Dendritic cell treated with granulocyte-macrophage colony-stimulating factor and Interleukin-4, amounts not matched to agents 40 ng/mL and 50 ng/mL, for 4 days (primary cell): ENCODE measurements at regions not wholly inside any gene's neighbourhood (a gene's known extent, or its start where the extent isn't known, plus 50 kb on each side); places are given as distances from the start of the nearest gene placed in this dataset.
"Not testable (repeated sequence)": the region's sequence is repeated elsewhere in the genome, so short reads cannot be mapped to it uniquely, and the experiment has no call there.

Experiments used
- H3K27ac Mint-ChIP-seq: one replicate; pipeline ENCODE4 v1.8.0; 2022; ENCODE audit warnings: mild to moderate bottlenecking, mixed read lengths
- H3K27me3 Mint-ChIP-seq: one replicate; pipeline ENCODE4 v1.8.0; 2022; ENCODE audit warnings: mild to moderate bottlenecking, mixed read lengths
- H3K36me3 Mint-ChIP-seq: one replicate; pipeline ENCODE4 v1.8.0; 2022; ENCODE audit warnings: low read depth, mixed read lengths
- H3K4me1 Mint-ChIP-seq: one replicate; pipeline ENCODE4 v1.8.0; 2022; ENCODE audit warnings: low read depth, mixed read lengths
- H3K4me3 Mint-ChIP-seq: one replicate; pipeline ENCODE4 v1.8.0; 2022; ENCODE audit warnings: mild to moderate bottlenecking, moderate library complexity, mixed read lengths
- H3K9me3 Mint-ChIP-seq: one replicate; pipeline ENCODE4 v1.8.0; 2022; ENCODE audit warnings: mixed read lengths
- intact Hi-C: fragments of 100-400 bp; cut with micrococcal nuclease; formaldehyde crosslinking; loops from one replicate; pipeline ENCODE4 v1.15.0; 2022

DNA sequence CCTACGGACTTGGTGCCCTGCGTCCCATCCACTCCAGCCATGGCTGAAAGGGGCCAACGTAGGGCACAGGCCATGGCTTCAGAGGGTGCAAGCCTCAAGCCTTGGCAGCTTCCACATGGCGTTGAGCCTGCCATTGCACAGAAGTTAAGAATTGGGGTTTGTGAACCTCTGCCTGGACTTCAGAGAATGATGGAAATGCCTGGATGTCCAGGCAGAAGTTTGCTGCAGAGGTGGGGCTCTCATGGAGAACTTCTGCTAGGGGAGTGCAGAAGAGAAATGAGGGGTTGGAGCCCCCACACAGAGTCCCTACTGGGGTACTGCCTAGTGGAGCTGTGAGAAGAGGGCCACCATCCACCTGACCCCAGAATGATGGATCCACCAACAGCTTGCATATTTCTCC lies 462.9 kb upstream of the PCDH20 start:
- H3K4me3 Mint-ChIP-seq, H3K27ac Mint-ChIP-seq, intact Hi-C loops, H3K4me1 Mint-ChIP-seq, H3K36me3 Mint-ChIP-seq, H3K27me3 Mint-ChIP-seq: not testable (repeated sequence)
- H3K9me3 Mint-ChIP-seq = peaks cover 45% of the 10 kb centered on the region

DNA sequence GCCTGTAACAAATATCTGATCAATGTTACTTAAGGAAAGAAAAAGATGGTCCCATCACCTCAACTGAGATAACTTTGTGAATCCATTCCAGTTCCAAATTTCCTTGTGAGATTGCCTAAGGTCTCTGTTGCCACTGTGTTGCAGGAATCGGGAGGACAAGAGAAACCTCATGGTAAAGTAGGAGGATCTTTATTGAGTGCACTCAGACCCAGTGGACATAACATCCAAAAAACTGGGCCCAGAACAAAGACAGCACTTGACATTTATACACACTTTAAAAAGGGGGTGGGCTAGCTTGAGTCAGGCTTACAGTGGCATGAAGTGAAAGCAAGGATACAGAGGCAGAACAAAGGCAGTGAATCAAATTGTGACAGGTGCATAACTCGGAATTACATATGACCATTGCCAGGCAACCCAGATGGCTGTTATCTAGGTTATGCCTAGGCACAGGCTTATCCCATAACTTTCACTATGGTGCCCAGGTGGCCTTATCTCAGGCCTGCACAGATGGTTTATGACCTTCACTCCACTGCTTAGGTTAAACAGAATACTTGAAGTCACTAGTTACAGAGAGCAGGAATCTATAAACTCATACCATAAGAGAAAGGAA lies 459.4 kb upstream of the PCDH20 start:
- Mint-ChIP-seq H3K27ac (no peak overlapping the region), H3K27me3 (no peaks in the 10 kb centered on the region), H3K36me3 (no peaks in the 10 kb centered on the region), H3K9me3 (peaks cover 45% of the 10 kb centered on the region), H3K4me3 (no peak overlapping the region), H3K4me1 (no peaks in the 10 kb centered on the region)
- intact Hi-C loops = no loop called here

DNA sequence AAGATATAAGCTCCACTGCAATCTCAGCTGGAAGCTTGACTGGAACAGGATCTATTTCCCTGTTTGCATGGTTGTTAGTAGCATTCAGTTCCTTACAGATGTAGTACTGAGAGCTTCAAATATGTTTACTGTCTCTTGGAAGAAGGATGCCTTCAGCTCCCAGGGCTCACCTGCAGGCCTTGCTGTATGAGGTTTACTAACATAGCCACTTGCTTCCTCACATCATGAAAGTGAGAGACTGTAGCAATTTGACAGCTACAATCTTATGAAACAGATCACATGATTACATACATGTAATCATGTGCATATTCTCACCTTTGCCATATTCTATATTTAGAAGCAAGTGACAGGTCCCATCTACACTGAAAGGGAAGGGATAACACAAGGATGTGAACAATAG lies 458.1 kb upstream of the PCDH20 start:
- peaks cover 45% of the 10 kb centered on the region for H3K9me3 Mint-ChIP-seq

GRCh38 chr13:61857198-61857597 lies 441.5 kb upstream of the PCDH20 start:
- peaks cover 8% of the 10 kb centered on the region for H3K9me3 Mint-ChIP-seq
- intact Hi-C loops = no loop called here
- H3K36me3 Mint-ChIP-seq = no peaks in the 10 kb centered on the region
- H3K4me3 Mint-ChIP-seq = no peak overlapping the region
- no peak overlapping the region for H3K27ac Mint-ChIP-seq
- no peaks in the 10 kb centered on the region for H3K27me3 Mint-ChIP-seq
- H3K4me1 Mint-ChIP-seq = no peaks in the 10 kb centered on the region

More for the DNA sequence above, 458.1 kb upstream of the PCDH20 start:
- Mint-ChIP-seq H3K27me3 (no peaks in the 10 kb centered on the region), H3K27ac (no peak overlapping the region), H3K4me3 (no peak overlapping the region), H3K36me3 (no peaks in the 10 kb centered on the region), H3K4me1 (no peaks in the 10 kb centered on the region)
- intact Hi-C loops = no loop called here

DNA sequence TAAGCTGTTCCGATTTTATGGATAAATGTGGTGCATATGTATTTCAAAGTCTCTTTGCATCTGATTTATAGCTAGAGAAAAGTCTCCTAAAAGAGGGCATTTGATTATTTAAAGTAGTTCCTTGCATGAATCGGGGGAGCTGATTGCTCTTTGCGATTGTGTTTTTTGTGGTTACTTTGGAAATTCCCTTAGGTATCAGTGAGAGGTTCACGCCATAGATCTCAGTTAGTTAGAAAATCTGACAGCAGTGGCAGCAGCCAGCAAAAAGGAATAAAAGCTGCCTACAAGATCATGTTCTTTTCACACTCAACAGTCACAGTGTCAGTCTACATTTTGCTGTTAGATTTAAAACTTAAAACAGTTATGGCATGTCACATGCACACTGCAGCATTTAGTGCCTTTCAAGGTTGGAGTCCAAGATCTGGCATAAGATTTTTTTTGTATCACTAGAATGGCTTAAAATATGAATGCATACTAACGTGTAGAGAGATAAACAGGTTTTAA lies 436.5 kb upstream of the PCDH20 start:
- intact Hi-C loops = no loop called here
- no peaks in the 10 kb centered on the region for H3K27me3 Mint-ChIP-seq
- H3K36me3 Mint-ChIP-seq = no peaks in the 10 kb centered on the region
- no peak overlapping the region for H3K27ac Mint-ChIP-seq
- no peaks in the 10 kb centered on the region for H3K4me1 Mint-ChIP-seq
- no peak overlapping the region for H3K4me3 Mint-ChIP-seq
- H3K9me3 Mint-ChIP-seq = peaks cover 8% of the 10 kb centered on the region

- Mint-ChIP-seq H3K36me3 (no peaks in the 10 kb centered on the region), H3K4me3 (no peak overlapping the region), H3K4me1 (no peaks in the 10 kb centered on the region), H3K27me3 (no peaks in the 10 kb centered on the region), H3K27ac (no peak overlapping the region), H3K9me3 (peaks cover under 1% of the 10 kb centered on the region)
- intact Hi-C loops = no loop called here
Observed at GRCh38 chr13:61850794-61851193, 435.1 kb upstream of the PCDH20 start.

DNA sequence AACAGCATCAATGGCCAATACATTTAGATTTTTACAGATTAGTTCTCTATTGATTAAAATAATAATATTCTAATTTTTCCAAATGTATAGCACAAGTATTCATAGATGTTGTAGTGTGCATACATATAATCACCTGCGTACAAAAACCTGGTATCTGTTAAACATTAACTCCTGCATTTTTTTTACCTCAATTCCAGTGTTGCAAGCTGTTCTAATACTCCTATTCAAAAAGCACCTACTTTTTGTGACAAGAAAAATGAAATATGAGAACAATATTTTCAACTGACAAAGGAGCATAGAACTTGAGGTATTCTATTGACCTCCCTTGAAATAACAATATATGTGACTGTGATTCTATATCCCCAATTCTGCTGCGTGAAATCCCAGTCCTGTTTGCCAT lies 422.9 kb upstream of the PCDH20 start:
- Mint-ChIP-seq H3K27ac (no peak overlapping the region), H3K36me3 (no peaks in the 10 kb centered on the region), H3K9me3 (peaks cover 9% of the 10 kb centered on the region), H3K4me1 (no peaks in the 10 kb centered on the region), H3K4me3 (no peak overlapping the region), H3K27me3 (no peaks in the 10 kb centered on the region)
- intact Hi-C loops = no loop called here

- no peaks in the 10 kb centered on the region for H3K27me3 Mint-ChIP-seq
- H3K9me3 Mint-ChIP-seq = peaks cover 18% of the 10 kb centered on the region
- H3K4me1 Mint-ChIP-seq = no peaks in the 10 kb centered on the region
- H3K27ac Mint-ChIP-seq = no peak overlapping the region
- no peak overlapping the region for H3K4me3 Mint-ChIP-seq
- no peaks in the 10 kb centered on the region for H3K36me3 Mint-ChIP-seq
- intact Hi-C loops = no loop called here
Observed at GRCh38 chr13:61833228-61833627, 417.6 kb upstream of the PCDH20 start.

GRCh38 chr13:61831026-61831425 lies 415.4 kb upstream of the PCDH20 start:
- no peaks in the 10 kb centered on the region for H3K36me3 Mint-ChIP-seq

DNA sequence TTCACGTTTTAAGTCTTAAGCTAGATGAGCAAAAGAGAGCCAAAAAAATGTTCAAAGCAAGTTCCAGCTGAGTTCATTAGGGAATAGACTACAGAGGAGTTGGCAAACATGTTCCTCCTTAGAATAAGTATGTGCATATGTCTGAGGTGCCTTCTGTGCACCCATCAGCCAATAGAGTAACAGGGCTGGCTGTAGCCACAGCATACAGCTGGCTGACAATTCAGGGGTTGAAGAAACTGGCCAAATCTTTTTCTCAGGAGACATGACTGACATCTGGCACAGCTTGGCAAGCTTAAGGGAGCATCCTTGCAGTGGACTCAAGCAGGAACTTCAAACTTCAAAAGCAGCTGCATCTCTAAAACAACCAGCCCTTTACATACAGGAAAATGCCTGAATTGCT lies 414.8 kb upstream of the PCDH20 start:
- intact Hi-C loops = no loop called here
- Mint-ChIP-seq H3K9me3 (peaks cover 9% of the 10 kb centered on the region), H3K36me3 (no peaks in the 10 kb centered on the region), H3K27me3 (no peaks in the 10 kb centered on the region), H3K4me3 (no peak overlapping the region), H3K4me1 (no peaks in the 10 kb centered on the region), H3K27ac (no peak overlapping the region)

More at GRCh38 chr13:61831026-61831425, 415.4 kb upstream of the PCDH20 start:
- Mint-ChIP-seq H3K4me3 (no peak overlapping the region), H3K27me3 (no peaks in the 10 kb centered on the region), H3K9me3 (peaks cover 14% of the 10 kb centered on the region), H3K27ac (no peak overlapping the region), H3K4me1 (no peaks in the 10 kb centered on the region)
- intact Hi-C loops = no loop called here

DNA sequence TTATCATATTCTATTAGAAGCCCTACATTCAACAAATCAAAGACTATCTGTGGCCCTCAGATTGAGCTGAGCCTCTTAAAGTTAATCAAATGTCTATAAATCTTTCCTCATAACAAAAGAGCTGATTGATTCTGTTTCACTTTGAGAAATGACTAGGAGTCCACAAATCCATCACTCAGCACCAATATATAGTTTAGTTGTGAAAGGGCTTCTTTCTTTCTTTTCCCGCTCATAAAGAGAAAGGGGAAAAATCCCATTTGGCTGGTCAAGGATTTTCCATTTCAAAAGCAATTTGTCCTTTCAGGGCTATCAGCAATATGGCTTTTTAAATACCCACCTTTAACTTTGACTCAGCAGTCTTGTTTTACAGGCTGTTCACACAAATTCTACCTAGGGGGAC lies 408.5 kb upstream of the PCDH20 start:
- no peak overlapping the region for H3K4me3 Mint-ChIP-seq
- no peaks in the 10 kb centered on the region for H3K27me3 Mint-ChIP-seq
- H3K27ac Mint-ChIP-seq = no peak overlapping the region
- H3K4me1 Mint-ChIP-seq = no peaks in the 10 kb centered on the region
- peaks cover 2% of the 10 kb centered on the region for H3K9me3 Mint-ChIP-seq
- intact Hi-C loops = no loop called here
- no peaks in the 10 kb centered on the region for H3K36me3 Mint-ChIP-seq

GRCh38 chr13:61812286-61812685 lies 396.6 kb upstream of the PCDH20 start:
- no peaks in the 10 kb centered on the region for H3K4me1 Mint-ChIP-seq
- no peak overlapping the region for H3K4me3 Mint-ChIP-seq
- no peak overlapping the region for H3K27ac Mint-ChIP-seq
- no peaks in the 10 kb centered on the region for H3K27me3 Mint-ChIP-seq
- peaks cover 27% of the 10 kb centered on the region for H3K9me3 Mint-ChIP-seq
- intact Hi-C loops = no loop called here
- no peaks in the 10 kb centered on the region for H3K36me3 Mint-ChIP-seq

- Mint-ChIP-seq H3K27me3 (no peaks in the 10 kb centered on the region), H3K4me3 (no peak overlapping the region), H3K27ac (no peak overlapping the region), H3K9me3 (peaks cover 20% of the 10 kb centered on the region), H3K36me3 (no peaks in the 10 kb centered on the region), H3K4me1 (no peaks in the 10 kb centered on the region)
- intact Hi-C loops = no loop called here
Observed at GRCh38 chr13:61810065-61810464, 394.4 kb upstream of the PCDH20 start.

DNA sequence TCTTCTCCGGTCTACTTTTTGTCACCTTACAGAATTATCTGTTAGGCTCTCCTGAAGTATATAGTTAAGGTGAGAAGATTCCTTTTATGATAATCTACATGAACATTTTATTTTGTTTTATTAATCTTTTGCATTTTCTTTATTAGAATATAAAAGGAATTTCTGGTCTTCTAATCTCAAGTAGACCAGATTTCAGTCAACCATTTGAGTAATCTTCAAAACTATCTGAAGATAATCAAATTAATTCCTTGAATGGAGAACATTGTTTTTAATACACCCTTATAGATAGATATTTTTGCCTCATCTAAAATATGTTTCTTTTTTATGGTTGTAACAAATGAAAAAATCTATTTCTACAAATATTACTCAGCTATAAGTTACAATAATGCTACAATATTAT lies 381.7 kb upstream of the PCDH20 start:
- Mint-ChIP-seq H3K36me3 (no peaks in the 10 kb centered on the region), H3K9me3 (peaks cover 13% of the 10 kb centered on the region), H3K4me1 (no peaks in the 10 kb centered on the region), H3K4me3 (no peak overlapping the region), H3K27ac (no peak overlapping the region), H3K27me3 (no peaks in the 10 kb centered on the region)
- intact Hi-C loops = no loop called here

GRCh38 chr13:61795580-61795979 lies 379.9 kb upstream of the PCDH20 start:
- Mint-ChIP-seq H3K27ac (no peak overlapping the region), H3K36me3 (no peaks in the 10 kb centered on the region), H3K4me3 (no peak overlapping the region), H3K9me3 (no peaks in the 10 kb centered on the region), H3K4me1 (no peaks in the 10 kb centered on the region), H3K27me3 (no peaks in the 10 kb centered on the region)
- intact Hi-C loops = no loop called here
